HEK293 (cell line): ENCODE measurements at regions not wholly inside any gene's neighbourhood (a gene's known extent, or its start where the extent isn't known, plus 50 kb on each side); places are given as distances from the start of the nearest gene placed in this dataset.
A peak's percentile ranks its signal among the peaks of the same experiment; 100 is the strongest.

ENCODE experiments used
- CTCF ChIA-PET: fragments of 350-600 bp; formaldehyde crosslinking; extraction: SDS; loops from one replicate; lab custom pipeline; 2021; ENCODE audit warnings: antibody characterized with exemption; lab: Yijun Ruan, JAX
- POLR2A ChIA-PET: fragments of 300-600 bp; formaldehyde crosslinking; extraction: SDS; loops from one replicate; lab custom pipeline; 2020; ENCODE audit warnings: antibody characterized with exemption, inconsistent platforms; lab: Yijun Ruan, JAX
- H3K27ac ChIP-seq: fragments of 200-500 bp; sonication (Bioruptor generic); 2 replicates; pipeline ENCODE4 v1.5.1; 2014; ENCODE audit warnings: low read depth, low read length, control low read depth, inconsistent platforms; ENCODE audit errors: extremely low read depth
- H3K36me3 ChIP-seq, 2 experiments: fragments of 200-500 bp in 1 of 2; sonication (Bioruptor generic) in 1 of 2; 1 replicate in 1 of 2; 2 replicates in 1 of 2; pipeline ENCODE4 v1.5.1; 2014 to 2017; ENCODE audit warnings: inconsistent platforms in 2 of 2, low read length in 2 of 2; ENCODE audit not compliant: control insufficient read depth in 2 of 2, insufficient read depth in 1 of 2
- H3K4me1 ChIP-seq: fragments of 200-500 bp; sonication (Bioruptor generic); 2 replicates; pipeline ENCODE4 v1.5.1; 2014; ENCODE audit warnings: mild to moderate bottlenecking, low read length, inconsistent platforms; ENCODE audit not compliant: control insufficient read depth, insufficient read depth
- H3K4me3 ChIP-seq: 2 replicates; pipeline ENCODE4 v1.5.1; 2011; ENCODE audit warnings: low read depth, mild to moderate bottlenecking, control low read depth, low read length, moderate library complexity
- H3K9me3 ChIP-seq: fragments of 200-500 bp; sonication (Bioruptor generic); 2 replicates; pipeline ENCODE4 v1.5.1; 2014; ENCODE audit warnings: low read depth, low read length, inconsistent platforms; ENCODE audit not compliant: control insufficient read depth, insufficient read depth
- ZBTB17 ChIP-seq: fragments of 450-650 bp; formaldehyde crosslinking; IDR thresholded peaks from 2 replicates; pipeline ENCODE4 v1.5.1; 2016; ENCODE audit warnings: missing biosample characterization, missing genetic modification characterization
- ZEB2 ChIP-seq: fragments of 450-650 bp; formaldehyde crosslinking; IDR thresholded peaks from 2 replicates; pipeline ENCODE4 v1.5.1; 2016; ENCODE audit warnings: missing biosample characterization, missing genetic modification characterization
- ZFHX2 ChIP-seq: fragments of 450-650 bp; formaldehyde crosslinking; conservative IDR thresholded peaks from 2 replicates; pipeline ENCODE4 v1.5.1; 2016; ENCODE audit warnings: missing biosample characterization, missing genetic modification characterization
- ZNF10 ChIP-seq: fragments of 450-650 bp; formaldehyde crosslinking; IDR thresholded peaks from 2 replicates; pipeline ENCODE4 v1.5.1; 2017; ENCODE audit warnings: missing biosample characterization, missing genetic modification characterization
- ZNF354C ChIP-seq: fragments of 450-650 bp; formaldehyde crosslinking; IDR thresholded peaks from 2 replicates; pipeline ENCODE4 v1.5.1; 2016; ENCODE audit warnings: missing biosample characterization, missing genetic modification characterization, low read depth, borderline replicate concordance
- ZNF510 ChIP-seq: fragments of 450-650 bp; formaldehyde crosslinking; IDR thresholded peaks from 2 replicates; pipeline ENCODE4 v1.5.1; 2018; ENCODE audit warnings: mild to moderate bottlenecking, missing genetic modification characterization, missing biosample characterization; ENCODE audit not compliant: insufficient replicate concordance
- ZNF561 ChIP-seq: fragments of 450-650 bp; IDR thresholded peaks from 2 replicates; pipeline ENCODE4 v1.5.1; 2018; ENCODE audit warnings: missing biosample characterization, missing genetic modification characterization, borderline replicate concordance
- ZNF571 ChIP-seq: fragments of 450-650 bp; formaldehyde crosslinking; IDR thresholded peaks from 2 replicates; pipeline ENCODE4 v1.5.0; 2017; ENCODE audit warnings: missing biosample characterization, missing genetic modification characterization
- ZNF626 ChIP-seq: fragments of 450-650 bp; sonication (Bioruptor Pico); formaldehyde crosslinking; IDR thresholded peaks from 2 replicates; pipeline ENCODE4 v1.5.1; 2018; ENCODE audit warnings: missing biosample characterization, missing genetic modification characterization, inconsistent platforms
- ZNF654 ChIP-seq: fragments of 450-650 bp; formaldehyde crosslinking; IDR thresholded peaks from 2 replicates; pipeline ENCODE4 v1.5.1; 2016; ENCODE audit warnings: low read depth, missing biosample characterization, missing genetic modification characterization
- ZNF785 ChIP-seq: fragments of 450-650 bp; formaldehyde crosslinking; IDR thresholded peaks from 2 replicates; pipeline ENCODE4 v1.5.1; 2016; ENCODE audit warnings: missing biosample characterization, missing genetic modification characterization
- TF ChIP-seq, protein P1 (sequence below): fragments of 450-650 bp; formaldehyde crosslinking; IDR thresholded peaks from 2 replicates; pipeline ENCODE4 v1.5.1; 2016; ENCODE audit warnings: missing biosample characterization, missing genetic modification characterization
- TF ChIP-seq, protein P2 (sequence below): fragments of 450-650 bp; formaldehyde crosslinking; IDR thresholded peaks from 2 replicates; pipeline ENCODE4 v1.5.1; 2016; ENCODE audit warnings: missing biosample characterization, missing genetic modification characterization
- TF ChIP-seq, protein P3 (sequence below): fragments of 450-650 bp; formaldehyde crosslinking; IDR thresholded peaks from 2 replicates; pipeline ENCODE4 v1.5.1; 2017; ENCODE audit warnings: missing biosample characterization, missing genetic modification characterization

DNA sequence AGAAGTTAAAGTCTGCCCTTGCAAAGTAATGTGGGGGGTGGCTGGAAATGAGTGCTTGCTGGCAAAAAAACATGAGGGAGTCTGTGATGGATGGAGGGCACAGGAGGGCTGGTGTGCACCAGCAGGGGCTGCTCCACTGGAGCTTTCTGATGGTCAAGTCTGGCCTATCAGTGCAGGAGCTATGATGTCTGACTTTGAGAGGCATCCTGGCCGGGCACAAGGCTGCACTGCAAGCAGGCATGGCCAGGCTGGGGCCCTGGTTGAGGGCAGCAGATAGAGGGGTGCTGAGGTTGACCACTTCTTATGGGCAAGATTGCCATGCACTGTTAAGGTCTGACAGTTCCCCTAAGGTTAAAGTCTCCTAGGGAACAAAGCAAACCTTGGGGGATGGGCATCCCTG, 1140.2 kb downstream of the FAM133A start:
- TF ChIP-seq ZNF785 (tag by site-specific recombination) (no peak), ZBTB17 (tag by site-specific recombination) (no peak)
- TF ChIP-seq, protein P1, sequence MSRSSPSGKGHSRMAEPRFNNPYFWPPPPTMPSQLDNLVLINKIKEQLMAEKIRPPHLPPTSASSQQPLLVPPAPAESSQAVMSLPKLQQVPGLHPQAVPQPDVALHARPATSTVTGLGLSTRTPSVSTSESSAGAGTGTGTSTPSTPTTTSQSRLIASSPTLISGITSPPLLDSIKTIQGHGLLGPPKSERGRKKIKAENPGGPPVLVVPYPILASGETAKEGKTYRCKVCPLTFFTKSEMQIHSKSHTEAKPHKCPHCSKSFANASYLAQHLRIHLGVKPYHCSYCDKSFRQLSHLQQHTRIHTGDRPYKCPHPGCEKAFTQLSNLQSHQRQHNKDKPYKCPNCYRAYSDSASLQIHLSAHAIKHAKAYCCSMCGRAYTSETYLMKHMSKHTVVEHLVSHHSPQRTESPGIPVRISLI (tag by site-specific recombination), result no peak
- Histone ChIP-seq H3K4me3 (no peak overlapping the region), H3K9me3 (no peaks in the 10 kb centered on the region), H3K36me3 (no peaks in the 10 kb centered on the region), H3K4me1 (no peaks in the 10 kb centered on the region), H3K27ac (no peak overlapping the region)
- POLR2A ChIA-PET, result no interaction called here
- CTCF ChIA-PET, result no interaction called here

DNA sequence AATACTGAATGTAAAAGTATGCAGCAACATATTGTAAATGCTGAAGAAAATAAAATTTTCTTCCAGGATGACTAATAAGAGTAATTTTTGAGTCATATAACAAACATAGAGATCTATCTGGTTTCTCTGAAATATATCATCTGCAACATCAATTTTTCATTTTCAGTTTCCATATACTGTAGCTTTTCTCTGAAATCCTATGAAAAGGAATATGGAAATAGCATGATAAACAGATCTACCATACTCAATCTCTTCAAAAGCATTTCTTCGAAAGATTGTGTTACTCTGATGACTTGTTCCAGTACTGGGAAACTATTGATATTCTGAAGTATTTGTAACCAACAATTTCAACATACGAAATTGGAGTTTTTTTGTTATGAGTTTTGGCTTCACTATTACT, 1156.7 kb downstream of the FAM133A start:
- no peak overlapping the region for H3K27ac ChIP-seq
- POLR2A ChIA-PET, result no interaction called here
- CTCF ChIA-PET, result interaction anchor here (0.9 to 1.9 kb wide), 5 partner anchors 15 to 311 kb away, joined by 3 to 10 read pairs (median 3); no protein-coding TSS in a partner anchor
- H3K36me3 ChIP-seq, result no peaks in the 10 kb centered on the region
- no peak overlapping the region for H3K4me3 ChIP-seq
- H3K4me1 ChIP-seq, result no peaks in the 10 kb centered on the region
- H3K9me3 ChIP-seq, result no peaks in the 10 kb centered on the region
- TF ChIP-seq ZNF571 (tag by site-specific recombination), result no peak
- TF ChIP-seq, protein P2, sequence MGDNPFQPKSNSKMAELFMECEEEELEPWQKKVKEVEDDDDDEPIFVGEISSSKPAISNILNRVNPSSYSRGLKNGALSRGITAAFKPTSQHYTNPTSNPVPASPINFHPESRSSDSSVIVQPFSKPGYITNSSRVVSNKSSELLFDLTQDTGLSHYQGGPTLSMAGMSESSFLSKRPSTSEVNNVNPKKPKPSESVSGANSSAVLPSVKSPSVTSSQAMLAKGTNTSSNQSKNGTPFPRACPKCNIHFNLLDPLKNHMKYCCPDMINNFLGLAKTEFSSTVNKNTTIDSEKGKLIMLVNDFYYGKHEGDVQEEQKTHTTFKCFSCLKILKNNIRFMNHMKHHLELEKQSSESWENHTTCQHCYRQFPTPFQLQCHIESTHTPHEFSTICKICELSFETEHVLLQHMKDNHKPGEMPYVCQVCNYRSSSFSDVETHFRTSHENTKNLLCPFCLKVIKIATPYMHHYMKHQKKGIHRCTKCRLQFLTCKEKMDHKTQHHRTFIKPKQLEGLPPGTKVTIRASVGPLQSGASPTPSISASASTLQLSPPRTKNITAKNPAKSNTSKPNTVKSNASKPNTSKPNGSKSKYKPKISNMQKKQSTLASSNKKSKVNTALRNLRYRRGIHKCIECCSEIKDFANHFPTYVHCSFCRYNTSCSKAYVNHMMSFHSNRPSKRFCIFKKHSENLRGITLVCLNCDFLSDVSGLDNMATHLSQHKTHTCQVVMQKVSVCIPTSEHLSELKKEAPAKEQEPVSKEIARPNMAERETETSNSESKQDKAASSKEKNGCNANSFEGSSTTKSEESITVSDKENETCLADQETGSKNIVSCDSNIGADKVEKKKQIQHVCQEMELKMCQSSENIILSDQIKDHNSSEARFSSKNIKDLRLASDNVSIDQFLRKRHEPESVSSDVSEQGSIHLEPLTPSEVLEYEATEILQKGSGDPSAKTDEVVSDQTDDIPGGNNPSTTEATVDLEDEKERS, result no peak
- TF ChIP-seq ZNF561 (tag by site-specific recombination), result no peak
- no peak for TF ChIP-seq ZNF10 (tag by site-specific recombination)
- TF ChIP-seq ZNF510 (tag by site-specific recombination), result no peak
- no peak for TF ChIP-seq ZFHX2 (tag by site-specific recombination)
- TF ChIP-seq, protein P3, sequence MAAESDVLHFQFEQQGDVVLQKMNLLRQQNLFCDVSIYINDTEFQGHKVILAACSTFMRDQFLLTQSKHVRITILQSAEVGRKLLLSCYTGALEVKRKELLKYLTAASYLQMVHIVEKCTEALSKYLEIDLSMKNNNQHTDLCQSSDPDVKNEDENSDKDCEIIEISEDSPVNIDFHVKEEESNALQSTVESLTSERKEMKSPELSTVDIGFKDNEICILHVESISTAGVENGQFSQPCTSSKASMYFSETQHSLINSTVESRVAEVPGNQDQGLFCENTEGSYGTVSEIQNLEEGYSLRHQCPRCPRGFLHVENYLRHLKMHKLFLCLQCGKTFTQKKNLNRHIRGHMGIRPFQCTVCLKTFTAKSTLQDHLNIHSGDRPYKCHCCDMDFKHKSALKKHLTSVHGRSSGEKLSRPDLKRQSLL, result no peak
- TF ChIP-seq ZEB2 (tag by site-specific recombination), result no peak
- no peak for TF ChIP-seq ZNF354C
- TF ChIP-seq, all 188 proteins: peak for 0

DNA sequence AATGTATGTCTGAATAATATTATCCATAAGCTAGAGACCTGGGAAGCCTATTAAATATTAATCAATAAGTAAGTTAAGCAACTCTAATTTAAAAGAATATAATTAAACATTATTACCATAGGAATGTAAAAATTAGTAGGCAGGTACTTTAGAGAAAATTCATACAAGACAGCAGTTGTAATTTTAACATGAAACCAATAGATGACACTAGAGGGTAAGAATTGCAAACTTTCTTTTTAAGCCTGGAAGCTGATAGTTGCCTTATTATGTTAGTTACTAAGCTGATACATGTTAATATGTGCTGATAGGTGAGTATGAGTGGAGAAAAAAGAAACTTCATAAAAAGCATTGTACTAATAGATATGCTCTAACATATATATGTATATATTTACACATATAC, 1157.4 kb downstream of the FAM133A start:
- Histone ChIP-seq H3K27ac (no peak overlapping the region), H3K4me3 (no peak overlapping the region), H3K36me3 (no peaks in the 10 kb centered on the region), H3K9me3 (no peaks in the 10 kb centered on the region), H3K4me1 (no peaks in the 10 kb centered on the region)
- TF ChIP-seq ZNF626 (tag by site-specific recombination) (no peak), ZNF654 (tag by site-specific recombination) (peak; percentile 88)
- POLR2A ChIA-PET, result no interaction called here
- CTCF ChIA-PET, result interaction anchor here (0.6 to 1.9 kb wide), 5 partner anchors 8 to 245 kb away, joined by 3 to 10 read pairs (median 3); no protein-coding TSS in a partner anchor
